COLO829 (cell line): ENCODE measurements at regions not wholly inside any gene's neighbourhood (a gene's known extent, or its start where the extent isn't known, plus 50 kb on each side); places are given as distances from the start of the nearest gene placed in this dataset.
"Not testable (repeated sequence)": the region's sequence is repeated elsewhere in the genome, so short reads cannot be mapped to it uniquely, and the experiment has no call there.

Source experiments
- DNase-seq: peaks from one replicate; pipeline ENCODE4 v3.0.0; 2012; ENCODE audit warnings: low spot score

DNA sequence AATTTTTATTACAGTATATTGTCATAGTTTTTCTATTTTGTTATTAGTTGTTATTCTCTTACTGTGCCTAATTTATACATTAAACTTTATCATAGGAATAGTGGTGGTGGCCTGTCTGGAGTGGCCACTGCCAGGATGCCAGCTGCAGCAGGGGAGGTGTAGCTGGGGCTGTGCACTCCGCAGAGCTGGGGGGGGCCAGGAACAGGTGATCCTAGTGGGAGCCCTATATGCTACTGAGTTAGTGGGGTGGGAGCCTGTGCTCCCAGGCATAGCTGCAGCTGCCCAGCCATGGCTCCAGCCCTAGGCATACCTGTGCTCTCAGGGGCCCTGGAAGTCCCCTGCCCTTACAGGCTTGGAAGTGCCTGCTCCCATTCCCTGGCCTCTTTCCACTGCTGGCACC lies 638.1 kb upstream of the KCNMB2 start:
- no peak for DNase-seq

DNA sequence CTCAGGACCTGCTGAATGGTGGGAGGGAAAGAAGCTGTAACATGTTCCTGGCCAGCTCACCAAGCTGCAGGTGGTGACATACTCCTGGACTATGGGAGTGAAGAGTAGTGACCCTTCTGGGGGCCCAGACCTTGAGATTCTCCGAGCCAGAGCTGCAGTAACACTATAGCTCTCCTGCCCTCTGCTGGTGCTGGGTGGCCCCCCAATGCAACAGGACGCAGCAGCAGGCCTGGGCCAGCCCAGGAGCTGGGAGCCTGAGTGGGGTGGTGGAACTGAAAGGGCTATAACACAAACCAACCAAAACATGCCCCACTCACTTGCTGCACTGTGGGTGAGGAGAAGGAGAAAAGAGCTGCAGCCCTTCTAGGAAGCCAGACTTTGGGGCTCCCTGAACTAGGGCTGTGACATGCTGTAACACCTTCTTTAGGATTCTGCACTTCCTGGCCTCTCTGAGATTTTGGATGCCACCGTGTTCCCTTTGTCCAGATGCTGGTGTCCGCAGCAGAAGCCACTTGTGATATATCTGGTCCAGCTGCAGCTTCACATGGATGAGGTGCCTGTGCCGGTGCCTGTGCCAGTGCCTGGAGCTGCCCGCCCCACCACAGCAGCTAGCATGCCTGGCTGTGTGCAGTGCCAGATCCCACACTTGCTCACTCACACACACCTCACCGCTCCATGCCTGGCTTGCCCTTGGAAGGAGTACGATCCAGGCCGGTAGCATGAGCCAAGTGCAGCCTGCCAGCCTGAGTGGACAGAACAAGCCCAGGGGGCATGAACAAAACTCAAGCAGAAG lies 636.8 kb upstream of the KCNMB2 start:
- no peak for DNase-seq

DNA sequence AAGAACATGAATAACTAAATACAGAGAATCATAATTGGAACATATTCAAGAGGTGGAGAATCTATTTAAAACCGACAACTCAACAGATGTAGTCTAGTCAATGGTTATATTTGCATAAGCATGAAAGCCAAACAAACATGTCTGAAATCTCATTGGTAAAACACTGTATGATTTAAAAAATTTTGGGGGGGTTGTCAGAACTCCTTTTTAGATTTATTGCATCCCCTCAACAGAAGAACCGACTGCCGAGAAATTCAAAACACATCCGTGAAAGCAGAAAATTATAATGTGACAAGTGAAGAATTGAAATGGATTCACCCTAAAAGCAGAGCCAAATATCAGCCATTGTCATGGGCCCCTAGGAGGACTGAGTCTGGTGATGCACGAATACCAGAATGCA lies 633.4 kb upstream of the KCNMB2 start:
- no peak for DNase-seq

DNA sequence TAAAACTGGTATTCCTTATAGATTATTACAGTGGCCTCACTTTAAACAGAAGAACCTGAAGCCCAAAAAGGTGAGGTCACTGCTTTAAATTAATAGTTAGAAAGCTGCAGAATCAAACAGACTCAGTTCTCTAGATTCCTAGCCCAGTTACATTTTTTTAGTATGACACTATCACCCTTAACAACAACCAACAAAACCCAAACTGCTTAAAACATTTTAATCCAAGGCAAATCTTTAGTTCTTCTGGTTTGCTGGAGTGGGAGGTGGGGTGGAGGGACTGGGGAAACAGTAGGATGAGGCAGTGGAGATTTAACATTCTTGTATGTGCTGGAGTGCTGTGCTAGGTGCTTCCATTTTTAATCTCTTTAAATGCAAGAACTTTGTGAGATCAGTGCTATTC lies 631.6 kb upstream of the KCNMB2 start:
- no peak for DNase-seq

DNA sequence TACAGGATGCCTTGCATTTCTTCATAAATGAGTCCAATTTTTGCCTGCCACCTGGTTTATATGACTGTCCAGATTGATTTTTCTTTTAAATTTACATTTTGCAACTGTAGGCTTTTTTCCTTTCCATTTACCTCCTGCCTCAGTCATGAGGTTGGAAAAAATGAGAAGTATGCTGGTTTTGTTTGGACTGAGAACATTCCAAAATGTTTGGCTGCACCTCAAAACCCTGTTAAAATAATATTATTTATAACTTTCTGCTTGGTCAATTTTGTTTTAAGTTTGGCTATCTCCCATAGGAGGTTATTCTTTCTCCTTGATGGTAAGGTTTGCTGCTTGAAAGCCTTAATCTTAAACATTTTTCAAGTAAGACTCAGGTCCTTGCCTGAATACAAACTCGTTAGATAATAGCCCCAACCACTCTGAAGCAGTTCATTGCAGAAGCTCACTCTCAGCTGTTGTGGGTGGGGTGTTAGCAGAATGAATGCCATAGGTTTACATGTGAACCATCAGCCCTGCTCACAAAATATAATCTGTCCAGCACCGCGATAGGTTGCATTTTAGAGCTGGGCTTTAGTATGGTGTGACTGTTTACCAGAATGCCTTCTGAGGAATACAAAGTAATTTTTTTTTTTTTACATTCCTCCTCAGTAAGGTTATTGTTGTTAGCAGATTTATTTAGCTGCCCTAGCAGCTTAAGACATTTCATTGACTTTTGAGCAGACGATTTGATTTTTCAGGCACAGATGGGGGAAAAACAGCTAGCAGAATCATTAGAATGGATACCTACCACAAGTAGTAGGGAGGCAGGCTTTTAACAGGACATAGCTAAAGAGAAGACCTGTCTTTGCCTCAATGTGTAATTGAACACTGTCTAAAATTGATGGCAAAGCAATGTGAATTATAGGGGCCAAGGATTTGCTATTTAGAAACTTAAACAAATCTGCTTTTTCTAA lies 630.8 kb upstream of the KCNMB2 start:
- no peak for DNase-seq

DNA sequence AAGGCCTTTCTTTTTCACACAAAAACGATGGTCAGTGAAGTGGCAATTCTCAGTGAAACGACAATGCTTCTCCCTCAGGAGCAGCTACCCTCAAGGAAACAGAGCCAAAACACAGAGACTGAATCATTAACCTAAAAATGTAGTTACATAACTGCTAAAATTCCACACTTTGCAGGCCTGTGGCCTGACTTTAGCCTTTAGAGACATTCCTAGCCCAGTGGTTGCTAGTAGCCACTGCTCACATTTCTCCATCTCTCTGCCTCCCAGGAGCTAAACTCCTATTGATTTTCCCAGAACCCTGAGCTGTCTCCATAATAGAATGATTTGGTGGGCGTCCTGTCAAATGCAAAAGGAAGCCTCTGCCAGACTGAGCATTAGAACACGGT lies 630.1 kb upstream of the KCNMB2 start:
- no peak for DNase-seq

DNA sequence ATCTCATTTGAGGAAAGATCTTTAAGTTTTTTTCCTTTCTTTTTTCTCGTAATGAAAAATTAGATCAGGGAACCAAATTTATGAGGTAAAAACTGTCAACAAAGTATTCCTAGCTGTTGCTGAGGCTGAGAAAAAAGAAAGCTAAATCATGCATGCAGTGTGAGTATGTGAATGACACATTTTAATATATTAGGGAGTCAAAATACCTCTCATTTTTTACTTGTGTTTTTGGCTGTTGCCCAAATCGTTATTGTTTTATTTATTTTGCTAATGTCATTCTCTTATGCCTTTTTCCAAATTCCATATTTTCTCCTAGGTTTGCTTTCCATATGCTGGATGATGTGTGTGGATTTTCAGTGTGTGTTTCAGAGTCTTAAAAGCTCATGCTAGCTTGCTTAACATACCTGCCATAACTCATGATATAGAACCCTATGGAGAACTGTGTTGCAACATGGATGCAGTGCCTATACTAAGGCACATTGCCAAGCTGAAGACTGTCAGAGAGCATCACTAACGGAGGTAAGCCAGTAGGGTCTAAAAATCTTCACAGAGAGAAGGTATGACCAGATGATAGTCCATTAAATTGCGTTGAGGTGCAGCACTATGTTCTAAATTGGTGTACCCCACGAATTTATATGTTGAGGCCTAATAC lies 629.5 kb upstream of the KCNMB2 start:
- DNase-seq = no peak

DNA sequence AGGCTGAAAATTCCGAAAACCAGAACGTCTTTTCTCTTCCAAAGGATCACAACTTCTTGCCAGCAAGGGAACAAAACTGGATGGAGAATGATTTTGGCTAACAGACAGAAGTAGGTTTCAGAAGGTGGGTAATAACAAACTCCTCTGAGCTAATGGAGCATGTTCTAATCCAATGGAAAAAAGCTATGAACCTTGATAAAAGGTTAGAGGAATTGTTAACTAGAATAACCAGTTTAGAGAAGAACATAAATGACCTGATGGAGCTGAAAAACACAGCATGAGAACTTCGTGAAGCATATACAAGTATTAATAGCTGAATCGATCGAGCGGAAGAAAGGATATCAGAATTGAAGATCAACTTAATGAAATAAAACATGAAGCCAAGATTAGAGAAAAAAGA lies 626.7 kb upstream of the KCNMB2 start:
- not testable (repeated sequence) for DNase-seq

DNA sequence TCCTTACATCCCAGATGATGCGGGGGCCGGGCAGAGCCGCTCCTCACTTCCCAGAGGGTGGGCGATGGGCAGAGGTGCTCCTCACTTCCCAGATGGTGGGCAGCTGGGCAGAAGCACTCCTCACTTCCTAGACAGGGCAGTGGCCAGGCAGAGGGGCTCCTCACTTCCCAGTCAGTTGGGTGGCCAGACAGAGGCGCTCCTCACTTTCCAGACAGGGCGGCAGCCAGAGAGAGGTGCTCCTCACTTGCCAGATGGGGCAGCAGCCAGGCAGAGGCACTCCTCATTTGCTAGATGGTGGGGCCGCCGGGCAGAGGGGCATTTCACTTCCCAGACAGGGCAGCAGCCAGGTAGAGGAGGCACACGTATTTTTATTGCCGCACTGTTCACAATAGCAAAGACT lies 622.0 kb upstream of the KCNMB2 start:
- no peak for DNase-seq

DNA sequence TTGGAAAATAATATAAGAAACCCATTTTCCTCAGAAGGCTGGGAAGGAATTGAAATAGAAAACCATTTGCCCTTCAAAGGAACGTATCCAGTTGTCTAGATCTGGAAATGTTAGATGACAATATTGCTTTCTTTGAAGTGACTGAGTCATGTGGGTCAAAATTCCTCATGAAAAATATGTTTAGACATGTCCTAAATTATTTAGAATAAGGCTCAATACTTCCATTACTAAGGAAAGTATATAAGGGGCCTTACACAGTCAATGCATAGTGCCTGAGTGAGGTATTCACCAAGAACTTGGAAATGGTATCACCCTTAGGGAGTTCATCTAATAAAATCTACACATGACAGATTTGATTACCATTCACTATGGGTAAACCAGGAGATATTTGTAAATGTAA lies 619.8 kb upstream of the KCNMB2 start:
- no peak for DNase-seq

DNA sequence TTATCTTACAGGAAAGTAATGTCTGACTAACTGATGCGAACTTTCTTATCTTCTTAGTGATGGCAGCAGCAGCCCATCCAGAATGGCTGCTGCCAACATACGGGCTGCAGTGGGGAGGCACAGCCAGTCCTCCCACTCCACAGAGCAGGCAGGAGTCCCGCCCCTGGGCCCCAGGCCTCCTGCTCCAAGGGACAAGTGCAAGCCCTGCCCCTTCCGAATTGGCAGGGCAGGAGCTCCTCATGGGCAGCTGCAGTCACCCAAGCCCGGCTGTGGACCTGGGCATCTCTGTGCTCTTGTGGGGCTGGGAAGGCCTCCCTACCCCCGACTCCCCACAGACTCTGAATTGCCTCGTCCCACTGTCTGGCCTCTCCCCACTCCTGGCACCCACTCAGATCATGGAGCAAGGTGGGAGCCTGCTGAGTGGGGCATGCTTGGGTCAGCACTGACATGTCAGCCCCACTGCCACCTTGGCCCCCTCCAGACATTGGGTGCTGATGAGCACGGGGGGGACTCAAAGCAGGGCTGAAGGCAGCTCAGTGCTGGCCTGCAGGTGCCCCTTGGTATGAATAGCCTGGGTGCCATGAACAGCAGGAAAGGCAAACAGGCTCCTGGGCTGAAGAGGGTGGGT lies 618.9 kb upstream of the KCNMB2 start:
- no peak for DNase-seq

DNA sequence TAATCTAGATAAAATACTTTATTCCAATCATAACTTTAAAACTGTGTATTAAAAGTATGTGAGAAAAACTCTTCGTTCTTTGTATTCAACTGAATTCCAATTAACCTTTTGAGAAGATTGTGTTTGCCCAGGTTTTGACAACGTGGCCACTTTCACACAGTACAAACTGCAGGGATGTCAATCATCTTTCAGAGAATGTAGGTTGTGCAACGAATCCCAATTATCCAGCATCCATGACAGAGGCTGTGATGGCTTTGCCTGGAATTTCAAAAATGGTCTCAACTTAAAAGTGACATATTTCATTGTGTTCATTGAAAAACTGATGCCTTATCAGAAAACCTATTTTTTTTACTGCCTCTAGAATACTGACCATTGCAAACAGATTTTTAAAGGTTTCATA lies 615.1 kb upstream of the KCNMB2 start:
- no peak for DNase-seq

DNA sequence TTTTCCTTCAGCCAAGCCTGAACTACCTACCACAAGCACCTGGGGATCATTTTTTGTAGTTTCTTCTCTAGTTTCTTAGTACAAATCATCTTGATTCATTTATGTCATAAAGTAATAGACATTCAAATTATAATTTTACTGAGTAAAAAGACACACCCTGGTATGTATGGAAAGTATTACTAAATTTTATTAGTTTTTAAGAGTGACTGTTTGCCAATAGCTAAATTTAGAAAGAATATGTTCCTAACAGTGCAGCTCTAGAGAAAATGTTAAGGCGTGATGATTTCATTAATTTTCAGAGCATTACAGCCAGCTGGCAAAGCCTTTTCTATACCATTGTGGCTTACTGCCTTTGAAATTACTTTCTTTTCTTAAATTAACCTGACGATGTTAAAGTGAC lies 612.0 kb upstream of the KCNMB2 start:
- no peak for DNase-seq

DNA sequence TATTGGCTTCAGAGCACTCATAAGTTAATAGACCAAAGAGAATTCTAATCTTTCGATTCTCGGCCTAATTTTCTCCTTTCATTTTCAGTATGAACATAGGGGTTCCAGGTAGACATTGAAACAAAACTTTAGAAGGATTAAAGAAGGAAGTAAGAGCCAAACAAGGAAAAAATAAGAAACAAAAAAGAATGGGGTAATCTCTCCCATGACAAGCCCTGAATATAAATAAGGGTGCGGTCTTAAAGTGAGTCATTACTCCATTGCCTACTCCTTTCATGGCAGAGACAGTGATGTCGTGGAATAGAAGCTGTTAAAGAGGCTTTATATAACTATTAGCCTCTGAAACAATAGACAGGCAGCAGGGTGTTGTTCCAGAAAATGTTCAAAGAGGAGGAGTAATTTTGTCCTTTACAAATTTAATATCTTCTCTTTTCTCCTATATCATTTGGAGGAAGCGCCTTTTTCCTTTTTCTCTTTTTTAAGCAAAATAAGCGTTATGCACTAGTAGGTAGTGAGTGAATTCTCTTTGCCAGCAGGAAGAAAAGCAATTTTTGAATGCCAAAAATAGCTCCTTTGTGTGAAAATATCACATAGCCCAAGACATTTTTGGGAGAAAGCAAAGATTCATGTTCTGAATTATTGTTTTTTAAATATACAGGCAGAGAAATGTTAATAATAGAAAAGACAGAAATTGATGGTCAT lies 607.9 kb upstream of the KCNMB2 start:
- peak; percentile 83 for DNase-seq

DNA sequence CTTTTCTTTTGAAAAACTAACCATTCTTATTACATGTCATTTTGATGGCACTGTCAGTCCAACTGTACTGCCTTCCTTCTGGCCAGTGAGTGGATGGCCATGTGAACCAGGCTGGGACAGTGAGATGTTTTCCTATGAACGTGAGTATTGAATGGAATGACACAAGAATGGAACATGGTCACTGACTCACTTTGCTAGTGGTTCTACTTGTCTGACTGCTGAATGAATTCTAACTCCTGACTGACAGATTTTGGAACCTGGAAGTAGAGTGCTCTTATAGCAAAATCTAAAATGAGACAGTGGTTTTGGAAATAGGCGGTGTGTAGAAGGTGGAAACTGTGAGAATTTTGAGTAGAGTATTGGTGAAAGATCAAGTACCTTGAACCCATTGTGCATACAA lies 606.9 kb upstream of the KCNMB2 start:
- DNase-seq = no peak

DNA sequence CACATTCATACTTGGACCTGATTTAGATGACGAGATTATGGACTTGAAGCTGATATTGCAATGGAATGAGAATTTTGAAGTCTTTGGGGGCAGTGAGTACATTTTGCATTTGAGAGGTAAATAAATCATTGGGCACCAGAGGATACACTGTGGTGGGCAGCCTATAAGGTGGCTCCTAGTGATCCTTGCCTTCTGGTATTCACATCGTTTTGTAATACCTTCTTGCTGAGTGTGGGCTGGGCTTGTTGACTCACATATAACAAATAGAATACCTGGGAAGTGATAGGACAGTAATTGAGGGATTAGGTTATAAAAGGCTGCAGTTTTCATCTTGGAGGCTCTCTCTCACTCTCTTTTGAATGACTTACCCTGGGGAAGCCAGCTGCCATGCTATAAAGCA lies 605.5 kb upstream of the KCNMB2 start:
- DNase-seq = no peak

DNA sequence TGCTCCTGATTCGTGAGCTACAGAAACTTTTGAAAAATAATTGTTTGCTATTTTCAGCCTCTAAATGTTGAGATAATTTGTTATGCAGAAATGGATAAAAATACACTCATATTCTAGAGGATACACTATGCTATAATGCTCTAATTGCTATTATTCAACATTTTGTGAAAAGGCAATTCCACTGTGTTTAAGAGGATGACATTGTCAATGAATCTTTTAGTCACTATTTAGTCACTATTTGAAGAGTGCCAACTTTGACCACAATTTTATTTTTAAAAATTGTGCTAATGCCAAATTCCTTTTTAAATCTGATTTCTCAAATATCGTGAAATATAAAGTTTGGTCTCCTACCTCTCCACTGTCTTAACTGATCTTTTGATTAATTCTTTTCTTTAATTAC lies 604.9 kb upstream of the KCNMB2 start:
- DNase-seq = no peak

DNA sequence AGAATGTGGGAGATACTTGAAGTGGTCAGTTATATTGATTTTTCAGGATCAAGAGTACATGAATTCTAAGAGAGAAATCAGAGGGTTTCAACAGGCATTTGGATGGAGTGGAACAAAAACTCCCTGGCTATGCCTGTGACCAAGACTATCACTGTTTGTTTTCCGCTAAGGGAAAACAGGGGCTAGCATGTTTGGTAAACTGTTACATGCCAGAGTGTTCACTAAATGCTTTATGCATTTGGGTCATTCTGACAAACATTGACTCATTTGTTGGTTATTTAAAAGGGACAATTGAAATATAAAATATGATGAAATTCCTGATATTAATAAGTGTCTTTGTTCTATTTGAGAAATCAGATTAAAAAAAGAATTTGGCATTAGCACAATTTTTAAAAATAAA lies 603.9 kb upstream of the KCNMB2 start:
- no peak for DNase-seq

DNA sequence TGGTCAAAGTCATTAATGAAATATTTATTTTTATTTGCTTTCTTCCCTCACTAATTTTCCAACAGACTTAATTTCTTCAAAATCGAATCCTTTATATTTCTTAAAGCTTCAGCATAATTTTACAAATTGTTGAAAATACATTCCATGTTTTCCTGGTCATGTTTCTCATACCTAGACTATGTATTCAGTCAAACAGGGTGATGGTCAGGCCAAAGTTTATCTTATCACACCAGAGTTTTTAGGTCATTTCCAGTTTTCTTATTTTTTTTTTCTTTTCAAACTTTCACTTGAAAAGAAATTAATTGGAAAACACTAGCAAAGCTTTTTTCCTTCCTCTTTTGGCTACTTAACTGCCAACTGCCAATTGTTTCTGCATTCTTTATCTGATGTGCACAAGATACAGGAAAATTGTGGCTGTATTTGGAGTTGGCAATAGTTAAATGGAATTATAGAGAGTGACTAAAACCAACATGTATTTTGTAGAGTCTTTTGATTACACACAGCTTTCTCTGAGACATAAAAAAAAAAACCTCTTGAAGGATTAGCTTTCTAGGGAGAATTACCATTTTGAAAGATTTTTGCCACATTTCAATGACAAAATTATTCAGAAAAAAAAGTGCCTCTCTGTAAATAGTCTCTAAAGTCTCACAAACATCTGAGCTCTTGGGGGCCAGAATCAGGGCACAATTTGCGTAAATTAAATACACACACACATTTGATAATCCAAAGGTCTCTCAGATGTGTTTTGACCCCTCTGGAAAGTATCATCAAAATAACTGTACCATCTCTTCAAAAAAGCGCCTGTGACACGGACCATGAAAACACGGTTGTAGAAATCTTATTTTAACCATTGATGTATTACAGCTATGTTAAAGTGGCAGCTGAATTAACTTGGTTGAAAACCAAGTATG lies 603.2 kb upstream of the KCNMB2 start:
- DNase-seq = no peak

DNA sequence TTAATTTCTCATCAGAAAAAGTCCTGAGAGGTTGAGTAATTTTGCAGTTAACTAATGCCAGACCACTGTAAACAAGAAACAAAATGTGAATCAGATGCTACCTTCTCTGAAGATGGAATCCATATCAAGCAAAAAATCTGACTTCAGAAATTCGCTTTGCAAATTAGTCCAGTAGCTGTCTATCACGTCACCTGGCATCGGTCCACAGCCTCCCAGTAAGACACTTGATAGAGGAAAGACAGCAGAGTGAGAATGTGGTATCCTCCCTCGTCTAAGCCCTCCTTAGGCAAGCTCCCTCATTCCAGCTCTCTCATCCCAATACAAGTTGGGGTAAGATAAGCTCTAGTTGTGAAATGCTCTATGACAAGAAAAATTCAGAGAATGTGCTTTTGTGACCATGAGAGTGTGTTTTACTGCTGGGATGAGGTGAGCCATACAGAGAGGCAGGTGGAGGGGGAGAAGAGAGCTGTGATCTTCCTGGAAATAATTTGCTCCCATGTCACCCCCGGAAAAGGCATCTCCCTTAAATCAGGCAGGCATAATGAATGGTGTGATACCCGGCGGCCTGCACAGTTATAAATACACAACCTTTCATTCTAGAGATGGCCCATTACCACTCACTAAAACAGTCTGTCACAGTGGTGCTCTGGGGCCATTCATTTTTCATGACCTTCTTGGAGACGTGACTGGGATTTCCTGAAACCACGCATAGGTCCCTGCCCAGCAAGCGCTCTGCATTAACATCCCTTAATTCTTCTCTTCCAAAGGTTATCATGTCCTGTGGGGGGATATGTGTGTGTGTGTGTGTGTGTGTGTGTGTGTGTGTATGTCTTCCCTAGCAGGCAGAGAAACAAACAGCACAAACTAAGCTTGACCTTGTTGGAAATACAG lies 602.0 kb upstream of the KCNMB2 start:
- DNase-seq = no peak
